LNCaP clone FGC (cell line): ENCODE measurements at regions not wholly inside any gene's neighbourhood (a gene's known extent, or its start where the extent isn't known, plus 50 kb on each side); places are given as distances from the start of the nearest gene placed in this dataset.

ENCODE experiments used
- DNase-seq: peaks from one replicate; pipeline ENCODE4 v3.0.0-alpha.2; 2011; ENCODE audit warnings: low read depth
- H3K4me3 ChIP-seq: 2 replicates; pipeline ENCODE4 v1.5.1; 2011; ENCODE audit warnings: mild to moderate bottlenecking, low read depth, low read length, control low read depth
- CTCF ChIP-seq: IDR thresholded peaks from 2 replicates; pipeline ENCODE4 v1.5.1; 2012; ENCODE audit warnings: mild to moderate bottlenecking; ENCODE audit not compliant: control insufficient read depth, insufficient read depth; ENCODE audit errors: extremely low read depth

GRCh38 chr10:130742941-130743675 is 568.4 kb downstream of the TCERG1L start:
- no peak for DNase-seq
- H3K4me3 ChIP-seq: no peak overlapping the region
- no peak for TF ChIP-seq CTCF

- H3K4me3 ChIP-seq: no peak overlapping the region
- DNase-seq: no peak
- TF ChIP-seq CTCF: 0 out of 2 replicates have a peak, but pooled peaks have one; percentile 1
Observed at GRCh38 chr10:130743751-130744271, 567.7 kb downstream of the TCERG1L start.

GRCh38 chr10:130744631-130745030 is 566.9 kb downstream of the TCERG1L start:
- no peak for DNase-seq
- TF ChIP-seq CTCF: no peak
- no peak overlapping the region for H3K4me3 ChIP-seq

GRCh38 chr10:130745251-130745650 is 566.3 kb downstream of the TCERG1L start:
- TF ChIP-seq CTCF: no peak
- no peak for DNase-seq
- no peak overlapping the region for H3K4me3 ChIP-seq

GRCh38 chr10:130745821-130746220 is 565.7 kb downstream of the TCERG1L start:
- TF ChIP-seq CTCF: no peak
- no peak for DNase-seq
- no peak overlapping the region for H3K4me3 ChIP-seq

- no peak for DNase-seq
- no peak for TF ChIP-seq CTCF
- no peak overlapping the region for H3K4me3 ChIP-seq
Observed at GRCh38 chr10:130746311-130746710, 565.2 kb downstream of the TCERG1L start.

GRCh38 chr10:130747356-130747755 is 564.2 kb downstream of the TCERG1L start:
- no peak for TF ChIP-seq CTCF
- no peak overlapping the region for H3K4me3 ChIP-seq
- no peak for DNase-seq
